ENCODE measurements at regions not wholly inside any gene's neighbourhood (a gene's known extent, or its start where the extent isn't known, plus 50 kb on each side); places are given as distances from the start of the nearest gene placed in this dataset.

- H4K91ac ChIP-seq (ENCODE audit: low read depth, low read length), result no peak overlapping the region
- no peak overlapping the region for H2BK120ac ChIP-seq (ENCODE audit: insufficient read depth, low read length, poor library complexity)
- no peaks in the 10 kb centered on the region for H3K36me3 ChIP-seq (ENCODE audit: control insufficient read depth in 1 of 2, insufficient read depth in 2 of 2, low read length in 2 of 2)
- WGBS (ENCODE audit: extremely low coverage, insufficient coverage, insufficient read length), result no CpG with 5 or more reads among the region's 1 CpG
- no peak overlapping the region for H3K4ac ChIP-seq (ENCODE audit: low read depth, low read length)
- no peak overlapping the region for H3K14ac ChIP-seq (ENCODE audit: low read length)
- DNase-seq, result no peak
- no peak overlapping the region for H2BK12ac ChIP-seq (ENCODE audit: low read length)
- no peaks in the 10 kb centered on the region for H3K79me2 ChIP-seq (ENCODE audit: control insufficient read depth, insufficient read depth, low read length, poor library complexity)
- H3K4me1 ChIP-seq (ENCODE audit: control insufficient read depth in 1 of 2, insufficient read depth in 2 of 2, low read length in 2 of 2), result no peaks in the 10 kb centered on the region
- H3K79me1 ChIP-seq (ENCODE audit: low read length), result no peaks in the 10 kb centered on the region
- H2BK5ac ChIP-seq (ENCODE audit: low read depth, low read length, poor library complexity), result no peak overlapping the region
- no peak overlapping the region for H2AFZ ChIP-seq (ENCODE audit: insufficient read depth, low read length, poor library complexity)
- H3K4me2 ChIP-seq (ENCODE audit: low read length), result no peak overlapping the region
- peaks cover 1% of the 10 kb centered on the region for H3K9me3 ChIP-seq (ENCODE audit: insufficient read depth, low read depth, low read length)
- H3K9ac ChIP-seq (ENCODE audit: low read length), result no peak overlapping the region
- H3K18ac ChIP-seq (ENCODE audit: low read length), result no peak overlapping the region
- no peak overlapping the region for H3K27ac ChIP-seq (ENCODE audit: low read depth, low read length)
- no peak overlapping the region for H2AK5ac ChIP-seq (ENCODE audit: low read length)
- H4K12ac ChIP-seq (ENCODE audit: low read depth, low read length), result no peak overlapping the region
- H3K4me3 ChIP-seq (ENCODE audit: low read depth, low read length), result no peak overlapping the region
- no peaks in the 10 kb centered on the region for H3K27me3 ChIP-seq (ENCODE audit: insufficient read depth, low read length)
- no peak overlapping the region for H4K8ac ChIP-seq (ENCODE audit: low read depth, low read length)
- no peak overlapping the region for H3K23ac ChIP-seq (ENCODE audit: low read length)
Observed at GRCh38 chr7:82633592-82633991, 190.0 kb upstream of the CACNA2D1 start.

DNA sequence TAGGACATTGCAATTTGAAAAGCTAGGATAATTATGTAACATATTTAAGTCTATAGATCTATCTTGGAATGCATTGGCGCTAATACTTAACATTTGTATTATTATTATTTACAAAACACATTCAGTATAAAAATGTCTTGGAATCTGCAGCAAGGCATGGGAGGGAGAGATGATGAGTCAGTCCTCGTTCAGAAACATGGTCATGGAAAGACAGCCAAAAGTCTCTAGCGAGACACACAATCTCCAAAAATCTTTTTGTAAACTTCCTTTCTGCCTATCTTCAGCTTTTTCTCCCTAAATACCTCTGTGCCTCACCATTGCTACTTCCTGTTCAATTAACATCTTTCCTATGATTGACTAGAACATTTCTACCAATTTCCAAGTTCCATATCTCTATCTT lies 188.4 kb upstream of the CACNA2D1 start:
- H3K9me3 ChIP-seq (ENCODE audit: insufficient read depth, low read depth, low read length), result no peaks in the 10 kb centered on the region
- DNase-seq, result no peak
- no peak overlapping the region for H3K4me3 ChIP-seq (ENCODE audit: low read depth, low read length)
- no peaks in the 10 kb centered on the region for H3K36me3 ChIP-seq (ENCODE audit: control insufficient read depth in 1 of 2, insufficient read depth in 2 of 2, low read length in 2 of 2)
- no peak overlapping the region for H2BK5ac ChIP-seq (ENCODE audit: low read depth, low read length, poor library complexity)
- no peaks in the 10 kb centered on the region for H3K79me2 ChIP-seq (ENCODE audit: control insufficient read depth, insufficient read depth, low read length, poor library complexity)
- no peak overlapping the region for H3K23ac ChIP-seq (ENCODE audit: low read length)
- H3K9ac ChIP-seq (ENCODE audit: low read length), result no peak overlapping the region
- H3K4ac ChIP-seq (ENCODE audit: low read depth, low read length), result no peak overlapping the region
- no peak overlapping the region for H4K8ac ChIP-seq (ENCODE audit: low read depth, low read length)
- no peak overlapping the region for H2BK12ac ChIP-seq (ENCODE audit: low read length)
- no peak overlapping the region for H4K12ac ChIP-seq (ENCODE audit: low read depth, low read length)
- H4K91ac ChIP-seq (ENCODE audit: low read depth, low read length), result no peak overlapping the region
- no peak overlapping the region for H3K18ac ChIP-seq (ENCODE audit: low read length)
- no CpG with 5 or more reads among the region's 3 CpGs for WGBS (ENCODE audit: extremely low coverage, insufficient coverage, insufficient read length)
- H3K27ac ChIP-seq (ENCODE audit: low read depth, low read length), result no peak overlapping the region
- no peak overlapping the region for H2AFZ ChIP-seq (ENCODE audit: insufficient read depth, low read length, poor library complexity)
- H2BK120ac ChIP-seq (ENCODE audit: insufficient read depth, low read length, poor library complexity), result no peak overlapping the region
- H3K79me1 ChIP-seq (ENCODE audit: low read length), result no peaks in the 10 kb centered on the region
- no peak overlapping the region for H3K14ac ChIP-seq (ENCODE audit: low read length)
- no peak overlapping the region for H2AK5ac ChIP-seq (ENCODE audit: low read length)
- H3K4me2 ChIP-seq (ENCODE audit: low read length), result no peak overlapping the region
- H3K4me1 ChIP-seq (ENCODE audit: control insufficient read depth in 1 of 2, insufficient read depth in 2 of 2, low read length in 2 of 2), result no peaks in the 10 kb centered on the region
- no peaks in the 10 kb centered on the region for H3K27me3 ChIP-seq (ENCODE audit: insufficient read depth, low read length)

DNA sequence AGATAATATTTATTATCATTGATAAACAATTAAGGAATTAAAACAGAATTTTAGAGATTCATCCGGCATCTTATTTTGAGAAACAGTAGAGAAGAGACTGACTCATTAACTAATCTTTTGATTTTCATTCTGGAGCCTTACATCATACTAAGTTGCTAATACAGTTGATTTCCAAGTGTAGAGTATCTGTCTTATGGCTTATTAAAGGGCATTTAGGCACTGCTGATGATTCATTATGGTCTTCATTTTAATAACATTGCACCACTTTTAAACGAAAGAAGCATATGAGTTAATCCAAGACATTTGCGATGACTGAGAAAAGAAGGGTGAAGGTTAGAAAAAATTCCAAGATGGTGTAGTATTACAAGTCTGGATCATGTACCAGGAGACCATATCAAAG lies 186.0 kb upstream of the CACNA2D1 start:
- Histone ChIP-seq H4K8ac (ENCODE audit: low read depth, low read length) (no peak overlapping the region), H3K14ac (ENCODE audit: low read length) (no peak overlapping the region)
- WGBS (ENCODE audit: extremely low coverage, insufficient coverage, insufficient read length), result no CpG with 5 or more reads among the region's 3 CpGs

DNA sequence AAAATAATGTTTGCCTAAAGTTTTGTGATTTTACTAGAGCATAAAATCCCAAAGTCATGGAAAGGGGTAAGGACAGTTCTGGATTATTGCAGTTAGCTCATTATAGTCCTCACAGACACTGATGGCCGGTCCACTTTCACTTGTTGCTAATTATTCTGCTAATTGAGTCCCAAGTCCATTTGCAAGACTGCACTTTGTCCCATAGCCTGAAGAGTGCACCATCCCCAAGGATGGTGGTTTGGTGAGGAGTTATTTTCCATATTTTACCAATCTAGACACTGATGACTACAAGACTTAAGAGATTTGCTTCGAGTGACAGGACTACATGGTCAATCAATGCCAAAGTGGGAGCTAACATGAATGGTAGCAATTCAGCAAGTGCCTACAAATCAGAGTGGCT lies 181.8 kb upstream of the CACNA2D1 start:
- Histone ChIP-seq H2BK12ac (ENCODE audit: low read length) (no peak overlapping the region), H2BK120ac (ENCODE audit: insufficient read depth, low read length, poor library complexity) (no peak overlapping the region), H3K4me2 (ENCODE audit: low read length) (no peak overlapping the region), H3K27ac (ENCODE audit: low read depth, low read length) (no peak overlapping the region), H3K4me3 (ENCODE audit: low read depth, low read length) (no peak overlapping the region), H3K4me1 (ENCODE audit: control insufficient read depth in 1 of 2, insufficient read depth in 2 of 2, low read length in 2 of 2) (no peaks in the 10 kb centered on the region), H4K8ac (ENCODE audit: low read depth, low read length) (no peak overlapping the region), H3K9ac (ENCODE audit: low read length) (no peak overlapping the region), H3K23ac (ENCODE audit: low read length) (no peak overlapping the region), H3K18ac (ENCODE audit: low read length) (no peak overlapping the region), H2AK5ac (ENCODE audit: low read length) (no peak overlapping the region), H2BK5ac (ENCODE audit: low read depth, low read length, poor library complexity) (no peak overlapping the region), H3K79me2 (ENCODE audit: control insufficient read depth, insufficient read depth, low read length, poor library complexity) (no peaks in the 10 kb centered on the region), H3K27me3 (ENCODE audit: insufficient read depth, low read length) (no peaks in the 10 kb centered on the region), H3K36me3 (ENCODE audit: control insufficient read depth in 1 of 2, insufficient read depth in 2 of 2, low read length in 2 of 2) (no peaks in the 10 kb centered on the region), H3K9me3 (ENCODE audit: insufficient read depth, low read depth, low read length) (no peaks in the 10 kb centered on the region), H4K12ac (ENCODE audit: low read depth, low read length) (no peak overlapping the region), H2AFZ (ENCODE audit: insufficient read depth, low read length, poor library complexity) (no peak overlapping the region), H3K14ac (ENCODE audit: low read length) (no peak overlapping the region), H3K79me1 (ENCODE audit: low read length) (no peaks in the 10 kb centered on the region), H4K91ac (ENCODE audit: low read depth, low read length) (no peak overlapping the region), H3K4ac (ENCODE audit: low read depth, low read length) (no peak overlapping the region)
- no CpG with 5 or more reads among the region's 2 CpGs for WGBS (ENCODE audit: extremely low coverage, insufficient coverage, insufficient read length)
- no peak for DNase-seq

More for the DNA sequence above, 186.0 kb upstream of the CACNA2D1 start:
- no peak overlapping the region for H4K91ac ChIP-seq (ENCODE audit: low read depth, low read length)
- no peak overlapping the region for H3K4ac ChIP-seq (ENCODE audit: low read depth, low read length)
- no peak overlapping the region for H2BK5ac ChIP-seq (ENCODE audit: low read depth, low read length, poor library complexity)
- no peaks in the 10 kb centered on the region for H3K36me3 ChIP-seq (ENCODE audit: control insufficient read depth in 1 of 2, insufficient read depth in 2 of 2, low read length in 2 of 2)
- no peak overlapping the region for H3K23ac ChIP-seq (ENCODE audit: low read length)
- H2BK120ac ChIP-seq (ENCODE audit: insufficient read depth, low read length, poor library complexity), result no peak overlapping the region
- H3K4me1 ChIP-seq (ENCODE audit: control insufficient read depth in 1 of 2, insufficient read depth in 2 of 2, low read length in 2 of 2), result no peaks in the 10 kb centered on the region
- no peak overlapping the region for H3K4me3 ChIP-seq (ENCODE audit: low read depth, low read length)
- H3K27me3 ChIP-seq (ENCODE audit: insufficient read depth, low read length), result no peaks in the 10 kb centered on the region
- H2AFZ ChIP-seq (ENCODE audit: insufficient read depth, low read length, poor library complexity), result no peak overlapping the region
- H4K12ac ChIP-seq (ENCODE audit: low read depth, low read length), result no peak overlapping the region
- no peak overlapping the region for H3K18ac ChIP-seq (ENCODE audit: low read length)
- no peak overlapping the region for H2BK12ac ChIP-seq (ENCODE audit: low read length)
- H3K9ac ChIP-seq (ENCODE audit: low read length), result no peak overlapping the region
- no peaks in the 10 kb centered on the region for H3K79me1 ChIP-seq (ENCODE audit: low read length)
- no peak overlapping the region for H3K27ac ChIP-seq (ENCODE audit: low read depth, low read length)
- H3K4me2 ChIP-seq (ENCODE audit: low read length), result no peak overlapping the region
- H3K9me3 ChIP-seq (ENCODE audit: insufficient read depth, low read depth, low read length), result no peaks in the 10 kb centered on the region
- no peak overlapping the region for H2AK5ac ChIP-seq (ENCODE audit: low read length)
- no peak for DNase-seq
- no peaks in the 10 kb centered on the region for H3K79me2 ChIP-seq (ENCODE audit: control insufficient read depth, insufficient read depth, low read length, poor library complexity)
